Fibroblast of lung (primary cell): ENCODE measurements at regions not wholly inside any gene's neighbourhood (a gene's known extent, or its start where the extent isn't known, plus 50 kb on each side); places are given as distances from the start of the nearest gene placed in this dataset.

Experiments
- DNase-seq, 2 donors: peaks; one replicate each; pipeline versions ENCODE4 v3.0.0 to v3.0.0-alpha.2; 2010; ENCODE audit warnings: low read depth in 2 of 2
- H2AFZ ChIP-seq: 2 replicates; pipeline ENCODE4 v1.5.1; 2012; ENCODE audit warnings: low read length, control low read depth, inconsistent platforms
- H3K27ac ChIP-seq: 2 replicates; pipeline ENCODE4 v1.5.1; 2011; ENCODE audit warnings: low read length, control low read depth; ENCODE audit not compliant: insufficient read depth
- H3K27me3 ChIP-seq: 2 replicates; pipeline ENCODE4 v1.5.1; 2011; ENCODE audit warnings: mild to moderate bottlenecking, low read length; ENCODE audit not compliant: control insufficient read depth, insufficient read depth
- H3K36me3 ChIP-seq: 2 replicates; pipeline ENCODE4 v1.5.1; 2011; ENCODE audit warnings: low read length; ENCODE audit not compliant: control insufficient read depth, insufficient read depth
- H3K4me1 ChIP-seq: 2 replicates; pipeline ENCODE4 v1.5.1; 2011; ENCODE audit warnings: low read length; ENCODE audit not compliant: control insufficient read depth, insufficient read depth; ENCODE audit errors: extremely low read depth
- H3K4me2 ChIP-seq: 2 replicates; pipeline ENCODE4 v1.5.1; 2011; ENCODE audit warnings: low read length, control low read depth; ENCODE audit not compliant: insufficient read depth; ENCODE audit errors: extremely low read depth
- H3K4me3 ChIP-seq, 4 experiments: fragments of 200-600 bp in 1 of 4; sonication (generic) in 1 of 4; replicated peaks in 1 of 4; 2 replicates each; pipeline ENCODE4 v1.5.1; 2011 to 2016; ENCODE audit warnings: low read length in 4 of 4, low read depth in 3 of 4, mild to moderate bottlenecking in 3 of 4, control low read depth in 2 of 4, inconsistent platforms in 1 of 4, mixed read lengths in 1 of 4; ENCODE audit not compliant: insufficient read depth in 1 of 4; ENCODE audit errors: control extremely low read depth in 1 of 4
- H3K79me2 ChIP-seq: 2 replicates; pipeline ENCODE4 v1.5.1; 2012; ENCODE audit warnings: mild to moderate bottlenecking, low read length, inconsistent platforms; ENCODE audit not compliant: control insufficient read depth, insufficient read depth
- H3K9ac ChIP-seq: 2 replicates; pipeline ENCODE4 v1.5.1; 2011; ENCODE audit warnings: mild to moderate bottlenecking, low read length, control low read depth; ENCODE audit not compliant: insufficient read depth
- H3K9me3 ChIP-seq: 2 replicates; pipeline ENCODE4 v1.5.1; 2012; ENCODE audit warnings: low read depth, low read length; ENCODE audit not compliant: control insufficient read depth, insufficient read depth
- H4K20me1 ChIP-seq: 2 replicates; pipeline ENCODE4 v1.5.1; 2011; ENCODE audit warnings: low read length; ENCODE audit not compliant: control insufficient read depth, insufficient read depth; ENCODE audit errors: extremely low read depth
- CTCF ChIP-seq, 2 donors: IDR thresholded peaks in 1 of 2; conservative IDR thresholded peaks in 1 of 2; 1 replicate in 1 of 2; 2 replicates in 1 of 2; pipeline ENCODE4 v1.5.1; 2011 to 2012; ENCODE audit warnings: low read length in 2 of 2, control low read depth in 1 of 2, inconsistent platforms in 1 of 2, low read depth in 1 of 2, mild to moderate bottlenecking in 1 of 2
- EZH2 ChIP-seq: IDR thresholded peaks from 2 replicates; pipeline ENCODE4 v1.5.1; 2012; ENCODE audit warnings: low read length, control low read depth, mild to moderate bottlenecking; ENCODE audit errors: missing control alignments

GRCh38 chr1:181142096-181142958, 53.8 kb downstream of the IER5 start:
- peak overlapping the region; percentile 57 for H3K4me2 ChIP-seq
- peak; percentile 94 to 97 for TF ChIP-seq CTCF (conservative IDR thresholded peaks at IDR 0.05 in 1 of 2, IDR thresholded peaks at IDR 0.05 in 1 of 2; ENCODE audit: low read depth in 1 of 2, low read length in 2 of 2)
- TF ChIP-seq EZH2 = no peak
- H3K27ac ChIP-seq = peak overlapping the region; percentile 93
- H3K9me3 ChIP-seq = no peaks in the 10 kb centered on the region
- H3K27me3 ChIP-seq = no peaks in the 10 kb centered on the region
- peak overlapping the region in 2 of 4 experiments; percentile 26 to 41 for H3K4me3 ChIP-seq
- no peaks in the 10 kb centered on the region for H3K79me2 ChIP-seq
- no peaks in the 10 kb centered on the region for H3K36me3 ChIP-seq
- no peaks in the 10 kb centered on the region for H4K20me1 ChIP-seq
- H2AFZ ChIP-seq = no peak overlapping the region
- peaks cover 24% of the 10 kb centered on the region for H3K4me1 ChIP-seq
- peak; percentile 81 to 87 for DNase-seq
- H3K9ac ChIP-seq = peak overlapping the region; percentile 1

GRCh38 chr1:181143102-181143859, 54.8 kb downstream of the IER5 start:
- H2AFZ ChIP-seq = no peak overlapping the region
- no peak overlapping the region for H3K27ac ChIP-seq
- H3K9ac ChIP-seq = no peak overlapping the region

More at GRCh38 chr1:181143102-181143859, 54.8 kb downstream of the IER5 start:
- no peak for TF ChIP-seq EZH2
- TF ChIP-seq CTCF (conservative IDR thresholded peaks at IDR 0.05 in 1 of 2, IDR thresholded peaks at IDR 0.05 in 1 of 2; ENCODE audit: low read depth in 1 of 2, low read length in 2 of 2) = no peak
- H3K4me2 ChIP-seq = no peak overlapping the region
- H3K27me3 ChIP-seq = no peaks in the 10 kb centered on the region
- H3K4me1 ChIP-seq = peaks cover 24% of the 10 kb centered on the region
- no peak overlapping the region for H3K4me3 ChIP-seq
- DNase-seq = no peak
- H3K9me3 ChIP-seq = no peaks in the 10 kb centered on the region
- H4K20me1 ChIP-seq = no peaks in the 10 kb centered on the region
- no peaks in the 10 kb centered on the region for H3K36me3 ChIP-seq
- no peaks in the 10 kb centered on the region for H3K79me2 ChIP-seq
